Stimulated activated CD4-positive, alpha-beta T cell treated with anti-CD3 and anti-CD28 coated beads, Interleukin-15, amount 100 ng/mL, for 24 hours (primary cell): ENCODE measurements at regions not wholly inside any gene's neighbourhood (a gene's known extent, or its start where the extent isn't known, plus 50 kb on each side); places are given as distances from the start of the nearest gene placed in this dataset.
"Not testable (repeated sequence)": the region's sequence is repeated elsewhere in the genome, so short reads cannot be mapped to it uniquely, and the experiment has no call there.

Experiments
- DNase-seq: peaks from one replicate; pipeline ENCODE4 v3.0.0-alpha.2; 2020

DNA sequence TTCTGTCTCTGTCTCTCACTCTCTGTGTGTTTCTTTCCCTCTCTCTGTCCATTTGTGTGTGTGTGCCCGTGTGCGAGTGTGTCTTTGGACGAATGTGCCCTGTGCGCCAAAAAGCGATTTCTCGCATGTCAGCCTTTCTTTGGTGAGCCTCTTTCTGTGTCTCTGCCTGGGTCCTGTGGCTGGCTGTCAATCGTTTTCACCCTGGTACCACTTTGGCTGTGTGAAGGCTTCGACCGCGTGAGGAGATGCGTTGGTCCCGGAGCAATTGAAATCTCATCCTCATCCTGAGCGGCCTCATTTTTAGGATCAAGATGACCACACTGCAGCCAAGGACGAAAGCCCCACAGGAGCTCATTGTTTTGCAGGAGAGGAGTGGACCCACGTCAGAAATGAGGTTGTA lies 288.9 kb upstream of the ZNF337 start:
- DNase-seq, result no peak

DNA sequence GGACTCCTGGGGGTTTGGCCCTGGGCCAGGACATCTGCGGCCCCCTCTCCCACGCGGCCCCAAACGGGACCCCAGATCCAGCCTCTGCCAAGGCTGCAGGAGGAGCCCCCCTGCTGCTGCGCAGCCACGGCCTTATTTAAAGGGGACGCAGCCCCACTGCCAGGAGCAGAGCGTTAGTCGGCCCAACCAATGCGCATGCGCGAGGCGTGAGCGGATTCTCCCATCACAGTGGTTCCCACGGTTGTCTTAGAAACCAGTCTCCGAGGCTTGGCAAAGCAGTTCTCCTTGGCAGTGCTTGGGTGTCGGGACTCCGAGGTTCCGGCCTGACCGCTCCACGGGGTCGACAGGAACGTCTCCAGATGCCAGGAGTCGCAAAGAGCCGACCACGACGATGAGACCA lies 288.3 kb upstream of the ZNF337 start:
- peak; percentile 63 for DNase-seq

DNA sequence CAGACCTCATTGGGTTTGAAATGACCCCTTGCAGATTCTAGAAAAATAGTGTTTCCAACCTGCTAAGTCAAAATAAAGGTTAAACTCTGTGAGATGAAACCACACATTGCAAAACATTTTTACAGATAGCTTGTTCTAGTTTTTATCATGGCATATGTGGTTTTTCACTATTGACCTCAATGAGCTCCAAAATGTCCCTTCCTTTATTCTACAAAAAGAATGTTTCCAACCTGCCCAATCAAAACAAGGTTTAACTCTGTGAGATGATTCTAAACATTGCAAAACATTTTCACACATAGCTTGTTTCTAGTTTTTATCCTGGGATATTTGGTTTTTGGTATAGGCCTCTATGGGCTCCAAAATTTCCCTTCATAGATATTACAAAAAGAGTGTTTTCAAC lies 286.0 kb upstream of the ZNF337 start:
- DNase-seq, result not testable (repeated sequence)

DNA sequence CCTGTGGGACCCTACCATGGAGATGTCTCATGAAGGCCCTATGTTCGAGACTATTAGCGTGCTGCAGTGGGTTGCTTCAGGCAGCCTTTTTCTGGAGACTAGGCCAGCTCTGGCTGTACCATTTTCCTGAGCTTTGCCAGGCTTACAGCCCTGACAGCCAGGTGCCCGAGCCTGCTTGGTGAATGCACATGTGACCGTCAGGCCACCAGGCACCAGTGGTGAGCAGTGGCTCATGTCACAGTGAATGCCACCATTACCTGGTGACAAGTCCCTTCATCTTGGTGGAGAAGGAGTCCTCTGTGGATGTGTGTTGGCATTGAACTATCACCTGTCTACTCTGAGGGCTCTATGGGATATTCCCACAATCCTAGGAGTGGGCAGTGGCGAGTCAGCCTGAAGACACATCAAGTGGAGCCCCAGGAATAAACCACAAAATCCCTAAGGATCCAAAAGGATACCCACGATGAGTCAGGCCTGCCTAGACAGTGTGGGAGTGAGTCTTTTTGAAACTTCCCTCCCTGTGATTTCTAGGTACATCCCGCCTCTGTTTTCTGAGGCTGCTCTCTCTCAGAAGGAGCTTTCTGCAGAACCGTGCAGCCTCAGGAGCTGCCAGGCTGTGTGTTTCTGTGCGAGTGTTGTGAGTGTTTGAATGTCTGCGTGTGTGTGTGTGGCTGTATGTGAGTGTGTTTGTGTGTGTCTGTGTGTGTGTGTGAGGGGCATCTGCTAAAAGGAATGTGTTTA lies 282.0 kb upstream of the ZNF337 start:
- DNase-seq, result not testable (repeated sequence)

DNA sequence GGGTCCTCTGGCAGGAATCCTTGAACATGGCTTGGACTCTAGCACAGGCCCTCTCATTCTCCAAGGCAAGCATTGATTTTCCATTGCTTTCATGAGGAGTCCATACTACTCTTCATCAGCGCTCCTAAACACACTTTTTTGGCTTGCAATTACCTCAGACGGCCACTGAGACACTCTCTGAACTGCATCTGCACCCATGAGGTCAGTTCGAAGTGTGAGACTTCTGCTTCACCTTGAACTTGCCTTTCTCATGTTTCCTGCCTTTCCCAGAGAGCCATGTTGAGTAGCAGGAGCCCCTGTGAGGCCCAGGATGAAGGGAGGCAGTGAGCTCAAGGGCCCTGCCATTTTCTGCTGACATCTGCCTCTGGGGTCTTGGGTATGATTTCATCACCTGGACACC lies 279.2 kb upstream of the ZNF337 start:
- DNase-seq, result not testable (repeated sequence)

DNA sequence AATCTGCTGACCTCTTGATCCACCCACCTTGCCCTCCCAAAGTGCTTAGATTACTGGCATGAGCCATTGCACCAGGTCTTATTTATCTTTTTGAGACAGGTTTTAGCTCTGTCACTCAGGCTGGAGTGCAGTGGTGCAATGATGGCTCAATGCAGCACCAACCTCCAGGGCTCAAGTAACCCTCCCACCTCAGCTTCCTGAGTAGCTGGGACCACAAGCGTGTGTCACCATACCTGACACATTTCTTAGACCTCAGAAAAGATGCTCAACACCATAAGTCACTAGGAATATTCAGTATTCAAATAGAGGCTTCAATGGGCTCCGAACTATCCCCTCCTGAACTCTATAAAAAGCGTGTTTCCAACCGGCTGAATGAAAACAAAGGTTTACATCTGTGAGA lies 268.6 kb upstream of the ZNF337 start:
- not testable (repeated sequence) for DNase-seq

DNA sequence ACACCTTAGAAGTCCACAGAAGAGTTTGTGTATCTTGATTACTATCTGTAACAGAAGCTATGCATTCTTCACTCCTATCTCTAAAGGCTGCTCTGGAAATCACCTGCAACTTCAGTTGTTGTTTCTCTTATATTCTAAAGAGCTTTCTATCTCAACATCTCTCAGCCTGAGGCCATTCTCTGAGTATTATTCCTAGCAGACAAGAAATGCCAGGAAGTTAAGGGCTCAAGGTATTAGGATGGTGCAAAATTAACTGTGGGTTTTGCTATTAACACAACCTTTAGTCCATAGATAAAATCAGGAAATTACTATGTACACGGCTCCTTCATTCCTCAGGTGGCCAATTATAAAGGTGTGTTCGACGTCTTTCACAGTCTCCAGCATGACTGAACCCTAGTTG lies 257.2 kb upstream of the ZNF337 start:
- not testable (repeated sequence) for DNase-seq

DNA sequence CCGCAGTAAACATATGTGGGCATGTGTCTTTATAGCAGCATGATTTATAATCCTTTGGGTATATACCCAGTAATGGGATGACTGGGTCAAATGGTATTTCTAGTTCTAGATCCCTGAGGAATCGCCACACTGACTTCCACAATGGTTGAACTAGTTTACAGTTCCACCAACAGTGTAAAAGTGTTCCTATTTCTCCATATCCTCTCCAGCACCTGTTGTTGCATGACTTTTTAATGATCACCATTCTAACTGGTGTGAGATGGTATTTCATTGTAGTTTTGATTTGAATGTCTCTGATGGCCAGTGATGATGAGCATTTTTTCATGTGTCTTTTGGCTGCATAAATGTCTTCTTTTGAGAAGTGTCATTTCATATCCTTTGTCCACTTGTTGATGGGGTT lies 238.6 kb upstream of the ZNF337 start:
- DNase-seq, result not testable (repeated sequence)

DNA sequence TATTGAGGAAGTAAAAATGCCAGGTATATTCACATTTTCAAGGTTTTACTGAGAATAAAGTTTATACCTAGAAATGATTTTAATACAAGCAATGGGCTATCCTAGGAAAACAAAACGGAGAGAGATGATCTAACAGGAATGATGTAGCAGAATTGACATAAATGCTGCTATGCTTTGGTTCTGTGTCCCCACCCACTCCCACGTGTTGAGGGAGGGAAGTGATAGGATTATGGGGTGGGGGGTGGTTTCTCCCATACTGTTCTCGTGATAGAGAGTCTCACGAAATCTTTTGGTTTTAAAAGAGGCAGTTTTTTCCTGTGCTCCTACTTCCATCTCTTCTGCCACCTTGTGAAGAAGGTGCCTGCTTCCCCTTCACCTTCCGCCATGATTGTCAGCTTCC lies 236.2 kb upstream of the ZNF337 start:
- not testable (repeated sequence) for DNase-seq

DNA sequence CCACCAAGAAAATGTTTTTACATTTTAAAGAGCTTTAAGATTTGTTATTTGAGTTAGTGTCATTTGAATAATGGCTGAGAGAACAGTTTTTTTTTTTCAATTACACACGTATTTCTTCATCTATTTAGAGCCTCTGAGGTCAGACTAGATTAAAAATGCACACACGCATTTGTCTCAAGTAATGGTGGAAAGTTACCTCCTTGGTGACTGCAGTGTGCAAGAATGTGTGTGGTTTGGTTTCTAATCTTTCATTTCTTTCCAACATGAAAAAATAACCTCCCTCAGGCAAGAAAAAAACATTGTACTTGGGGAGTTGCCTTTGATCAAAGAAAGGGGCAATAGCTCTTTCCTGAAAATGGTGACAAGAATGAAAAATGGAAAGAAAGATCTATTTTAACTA lies 235.5 kb upstream of the ZNF337 start:
- DNase-seq, result not testable (repeated sequence)

DNA sequence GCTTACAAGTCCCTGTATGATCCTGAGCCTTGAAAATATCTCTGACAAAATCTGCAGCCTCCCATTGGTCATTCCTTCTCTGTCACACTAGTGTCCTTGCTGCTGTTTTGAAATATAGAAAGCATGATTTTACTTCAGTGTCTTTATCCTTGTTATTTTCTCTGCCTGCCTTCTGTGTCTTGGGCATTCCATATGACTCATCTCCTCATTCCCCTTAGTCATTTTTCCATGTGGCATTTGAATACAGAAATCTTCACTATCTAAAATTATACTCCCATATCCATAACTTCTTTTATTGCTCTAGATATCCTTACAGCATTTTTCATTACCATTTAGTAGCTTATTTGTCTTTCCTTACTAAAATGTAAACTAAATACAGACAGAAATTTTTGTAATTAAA lies 205.7 kb upstream of the ZNF337 start:
- DNase-seq, result not testable (repeated sequence)

DNA sequence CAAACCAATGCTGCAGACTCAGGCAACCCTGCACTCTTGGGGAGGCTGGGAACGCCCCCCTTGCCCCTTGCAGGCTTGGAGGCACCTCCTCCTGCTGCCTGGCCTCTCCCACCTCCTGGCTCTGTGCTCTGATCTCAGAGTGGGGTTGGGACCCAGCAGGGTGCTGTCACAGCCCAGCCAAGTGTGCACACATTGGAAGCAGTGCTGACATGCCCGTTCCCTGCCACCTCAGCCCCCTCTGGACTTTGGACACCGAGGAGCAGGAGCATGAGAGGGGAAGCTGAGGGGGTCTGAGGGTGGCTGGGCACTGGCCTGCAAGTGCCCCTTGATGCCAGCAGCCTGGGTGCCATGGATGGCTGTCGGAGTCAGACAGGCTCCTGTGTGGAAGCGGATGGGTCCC lies 202.0 kb upstream of the ZNF337 start:
- not testable (repeated sequence) for DNase-seq

DNA sequence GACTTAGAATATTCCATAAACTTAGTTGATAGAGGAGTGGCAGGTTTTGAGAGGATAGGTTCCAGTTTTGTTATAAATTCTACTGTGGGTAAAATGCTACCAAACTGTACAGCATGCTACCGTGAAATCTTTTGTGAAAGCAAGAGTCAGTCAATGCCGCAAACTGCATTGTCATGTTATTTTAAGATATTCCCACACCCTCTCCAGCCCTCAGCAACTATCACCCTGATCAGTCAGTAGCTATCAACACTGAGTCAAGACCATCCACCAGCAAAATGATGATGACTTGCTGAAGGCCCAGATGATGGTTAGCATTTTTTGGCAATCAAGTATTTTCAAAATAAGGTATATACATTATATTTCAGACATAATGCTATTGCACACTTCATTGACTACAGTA lies 182.4 kb upstream of the ZNF337 start:
- DNase-seq, result not testable (repeated sequence)

DNA sequence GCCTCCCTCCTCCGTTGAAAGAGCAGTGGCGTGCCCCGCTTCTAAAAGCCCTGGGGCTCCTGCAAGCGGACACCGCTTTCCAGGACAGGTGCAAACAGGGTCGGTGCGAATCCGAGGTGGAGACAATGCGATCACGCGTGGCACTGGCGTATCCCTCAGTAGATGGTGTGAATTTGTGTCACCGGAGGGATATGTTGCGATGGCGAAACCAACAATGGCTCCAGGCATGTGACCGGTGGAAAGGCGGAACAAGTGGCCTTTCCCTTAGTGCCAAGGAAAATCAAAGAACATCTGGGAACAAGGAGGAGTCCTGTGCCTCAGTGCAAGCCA lies 172.0 kb upstream of the ZNF337 start:
- DNase-seq, result not testable (repeated sequence)

DNA sequence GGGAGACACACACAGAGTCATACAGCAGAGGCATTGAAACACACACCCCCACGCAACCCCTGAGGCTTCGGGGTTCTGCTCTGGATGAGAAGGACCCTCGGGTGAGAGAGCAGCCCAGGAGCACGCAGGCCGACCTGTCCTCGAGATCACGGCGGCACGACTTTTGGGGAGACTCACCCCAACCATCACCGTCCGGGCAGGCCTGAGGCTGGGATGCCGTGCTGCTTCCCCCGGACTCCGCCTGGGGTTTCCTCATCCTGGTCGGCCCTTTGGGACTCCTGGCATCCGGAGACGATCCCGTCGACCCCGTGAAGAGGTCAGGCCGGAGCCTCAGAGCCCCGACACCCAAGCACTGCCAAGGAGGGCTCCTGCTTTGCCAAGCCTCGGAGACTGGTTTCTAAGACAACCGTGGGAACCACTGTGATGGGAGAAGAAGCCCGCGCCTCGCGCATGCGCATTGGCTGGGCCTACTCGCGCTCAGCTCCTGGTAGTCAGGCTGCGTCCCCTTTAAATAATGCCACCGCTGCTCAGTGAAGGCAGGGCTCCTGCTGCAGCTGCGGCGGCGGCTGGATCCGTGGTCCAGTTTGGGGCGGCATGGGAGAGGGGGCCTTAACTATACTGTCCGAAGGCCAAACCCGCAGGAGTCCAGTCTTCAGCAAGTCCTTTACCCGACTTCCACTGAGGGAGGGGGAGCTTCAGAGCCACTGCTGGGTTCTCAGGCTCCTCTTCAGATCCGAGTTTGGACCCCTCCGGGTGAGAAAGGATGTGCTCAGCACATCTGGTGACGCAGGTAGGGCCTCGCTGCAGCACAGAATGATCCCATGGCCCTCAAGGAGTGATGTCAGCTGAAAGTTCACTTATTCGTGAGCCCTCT lies 171.4 kb upstream of the ZNF337 start:
- peak; percentile 84 for DNase-seq

DNA sequence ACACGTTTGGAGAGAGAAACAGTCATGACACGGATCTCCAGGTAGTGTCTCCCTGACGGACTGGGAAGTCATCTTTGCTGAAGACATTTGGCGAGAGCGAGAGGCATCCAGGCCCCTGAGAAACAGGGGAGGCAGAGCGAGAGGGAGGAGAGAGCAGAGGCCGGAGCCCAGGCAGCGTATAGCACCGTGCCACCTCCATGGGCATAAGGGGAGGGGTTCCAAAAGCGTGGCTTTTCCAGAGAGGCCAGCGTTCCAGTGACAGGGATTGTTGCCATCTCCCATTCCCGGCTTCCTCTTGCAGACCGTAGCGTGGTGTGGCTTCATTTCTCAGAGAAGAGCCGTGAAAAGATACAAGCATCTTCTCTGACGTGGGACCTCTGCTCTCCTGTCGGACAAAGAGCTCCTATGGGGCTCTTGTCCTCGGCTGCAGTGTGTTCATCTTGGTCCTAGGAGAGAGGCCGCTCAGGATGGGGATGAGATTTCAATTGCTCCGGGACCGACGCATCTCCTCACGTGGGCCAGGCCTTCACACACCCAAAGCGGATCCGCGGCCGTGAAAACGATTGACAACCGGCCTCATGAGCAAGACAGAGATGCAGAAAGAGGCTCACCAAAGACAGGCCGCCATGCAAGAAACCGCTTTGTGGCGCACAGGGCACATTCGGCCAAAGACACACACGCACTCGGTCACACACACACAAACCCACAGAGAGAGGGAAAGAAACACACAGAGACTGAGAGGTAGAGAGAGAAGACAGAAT lies 170.5 kb upstream of the ZNF337 start:
- DNase-seq, result not testable (repeated sequence)

DNA sequence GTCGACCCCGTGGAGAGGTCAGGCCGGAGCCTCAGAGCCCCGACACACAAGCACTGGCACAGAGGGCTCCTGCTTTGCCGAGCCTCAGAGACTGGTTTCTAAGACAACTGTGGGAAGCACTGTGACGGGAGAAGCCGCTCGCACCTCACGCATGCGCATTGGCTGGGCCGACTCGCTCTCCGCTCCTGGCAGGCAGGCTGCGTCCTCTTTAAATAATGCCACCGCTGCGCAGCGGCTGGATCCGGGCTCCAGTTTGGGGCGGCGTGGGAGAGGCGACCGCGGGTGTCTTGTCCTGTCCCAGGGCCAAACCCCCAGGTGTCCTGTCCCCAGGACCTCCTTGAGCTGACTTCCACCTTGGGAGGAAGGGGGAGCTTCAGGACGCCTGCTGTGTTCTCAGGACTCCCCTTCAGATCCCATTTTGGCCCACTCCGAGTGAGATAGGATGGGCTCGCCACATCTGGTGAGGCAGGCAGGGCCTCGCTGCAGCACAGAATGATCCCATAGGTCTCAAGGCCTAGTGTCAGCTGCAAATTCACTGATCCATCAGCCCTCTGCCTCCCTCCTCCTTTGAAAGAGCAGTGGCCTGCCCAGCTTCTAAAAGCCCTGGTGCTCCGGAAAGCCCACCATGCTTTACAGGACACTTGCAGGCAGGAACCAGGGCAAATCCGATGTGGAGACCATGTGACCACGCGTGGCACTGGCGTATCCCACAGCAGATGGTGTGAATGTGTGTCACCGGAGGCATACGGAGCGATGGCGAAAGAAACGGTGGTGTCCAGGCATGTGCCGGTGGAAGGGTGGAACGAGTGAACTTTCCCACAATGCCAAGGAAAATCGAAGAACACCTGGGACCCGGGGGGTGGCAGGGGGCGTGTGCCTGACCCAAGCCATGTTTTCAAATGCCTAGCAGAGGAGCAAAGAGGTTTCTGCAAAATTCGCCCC lies 169.3 kb upstream of the ZNF337 start:
- DNase-seq, result peak; percentile 85

DNA sequence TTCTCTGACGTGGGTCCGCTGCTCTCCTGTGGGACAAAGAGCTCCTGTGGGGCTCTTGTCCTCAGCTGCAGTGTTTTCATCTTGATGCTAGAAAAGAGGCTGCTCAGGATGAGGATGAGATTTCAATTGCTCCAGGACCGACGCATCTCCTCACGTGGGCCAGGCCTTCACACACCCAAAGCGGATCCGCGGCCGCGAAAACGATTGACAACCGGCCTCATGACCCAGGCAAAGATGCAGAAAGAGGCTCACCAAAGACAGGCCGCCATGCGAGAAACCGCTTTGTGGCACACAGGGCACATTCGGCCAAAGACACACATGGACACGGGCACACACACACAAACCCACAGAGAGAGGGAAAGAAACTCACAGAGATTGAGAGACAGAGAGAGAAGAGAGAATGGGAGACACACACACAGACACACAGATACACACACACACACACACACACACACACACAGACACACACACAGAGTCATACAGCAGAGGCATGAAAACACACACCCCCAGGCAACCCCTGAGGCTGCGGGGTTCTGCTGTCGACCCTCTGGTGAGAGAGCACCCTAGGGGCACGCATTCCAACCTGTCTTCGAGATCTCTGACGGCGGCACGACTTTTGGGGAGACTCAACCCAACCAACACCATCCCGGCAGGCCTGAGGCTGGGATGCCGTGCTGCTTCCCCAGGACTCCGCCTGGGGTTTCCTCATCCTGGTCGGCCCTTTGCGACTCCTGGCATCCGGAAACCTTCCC lies 168.5 kb upstream of the ZNF337 start:
- not testable (repeated sequence) for DNase-seq

DNA sequence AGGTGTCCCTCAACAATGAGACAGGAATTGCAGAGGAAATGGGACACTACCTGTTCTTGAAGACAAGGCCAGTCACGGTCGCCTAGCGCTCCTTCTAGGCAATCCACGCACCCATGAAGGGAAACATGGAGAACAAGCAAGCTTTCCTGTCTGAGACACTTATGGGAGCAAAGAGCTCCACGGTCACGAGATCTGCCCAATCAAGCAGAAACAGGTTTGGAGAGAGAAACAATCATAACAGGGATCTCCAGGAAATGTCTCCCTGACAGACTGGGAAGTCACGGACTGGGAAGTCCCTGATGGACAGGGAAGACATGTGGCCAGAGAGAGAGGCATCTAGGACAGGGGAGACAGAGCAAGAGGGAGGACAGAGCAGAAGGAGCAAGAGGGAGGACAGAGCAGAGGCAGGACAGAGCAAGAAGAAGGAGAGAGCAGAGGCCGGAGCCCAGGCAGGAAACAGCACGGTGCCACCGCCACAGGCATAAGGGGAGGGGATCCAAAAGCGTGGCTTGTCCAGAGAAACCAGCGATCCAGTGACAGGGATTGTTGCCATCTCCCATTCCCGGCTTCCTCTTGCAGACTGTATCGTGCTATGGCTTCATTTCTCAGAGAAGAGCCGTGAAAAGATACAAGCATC lies 167.8 kb upstream of the ZNF337 start:
- no peak for DNase-seq

DNA sequence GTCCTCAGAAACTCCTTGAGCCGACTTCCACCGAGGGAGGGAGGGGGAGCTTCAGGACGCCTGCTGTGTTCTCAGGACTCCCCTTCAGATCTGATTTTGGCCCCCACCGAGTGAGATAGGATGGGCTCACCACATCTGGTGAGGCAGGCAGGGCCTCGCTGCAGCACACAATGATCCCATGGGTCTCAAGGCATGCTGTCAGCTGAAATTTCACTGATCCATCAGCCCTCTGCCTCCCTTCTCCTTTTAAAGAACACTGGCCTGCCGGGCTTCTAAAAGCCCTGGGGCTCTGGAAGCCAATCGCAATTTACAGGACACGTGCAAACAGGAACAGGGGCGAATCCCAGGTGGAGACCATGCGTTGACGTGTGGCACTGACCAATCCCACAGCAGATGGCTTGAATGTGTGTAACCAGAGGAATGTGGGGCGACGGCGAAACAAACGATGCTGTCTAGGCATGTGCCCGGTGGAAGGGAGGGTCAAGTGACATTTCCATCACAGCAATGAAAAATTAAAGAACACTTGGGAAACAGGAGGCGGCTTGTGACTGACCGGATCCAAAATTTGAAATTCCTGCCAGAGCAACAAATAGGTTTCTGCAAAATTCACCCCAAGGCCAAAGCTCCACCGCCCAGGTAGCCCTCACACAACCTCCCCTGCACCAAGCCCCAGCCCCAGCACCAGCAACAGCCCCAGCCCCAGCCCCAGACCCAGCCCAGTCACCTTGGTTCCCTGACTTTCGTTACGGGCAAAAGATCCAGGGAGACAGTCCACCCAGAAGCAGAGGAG lies 167.1 kb upstream of the ZNF337 start:
- no peak for DNase-seq
